H9 (cell line): ENCODE measurements at regions not wholly inside any gene's neighbourhood (a gene's known extent, or its start where the extent isn't known, plus 50 kb on each side); places are given as distances from the start of the nearest gene placed in this dataset.
"Not testable (repeated sequence)": the region's sequence is repeated elsewhere in the genome, so short reads cannot be mapped to it uniquely, and the experiment has no call there.

Experiments used
- DNase-seq: peaks from one replicate; pipeline ENCODE4 v3.0.0-alpha.2; 2017
- H2AFZ ChIP-seq: one replicate; pipeline ENCODE4 v1.6.1; 2013; ENCODE audit warnings: mild to moderate bottlenecking, low read length, control low read depth, moderate library complexity
- H2AK5ac ChIP-seq: 2 replicates; pipeline ENCODE4 v1.6.1; 2013; ENCODE audit warnings: low read length, control low read depth, mixed read lengths; ENCODE audit not compliant: insufficient read length
- H2BK120ac ChIP-seq: one replicate; pipeline ENCODE4 v1.6.1; 2013; ENCODE audit warnings: low read depth, mild to moderate bottlenecking, low read length, control low read depth, inconsistent platforms; ENCODE audit not compliant: poor library complexity, severe bottlenecking
- H2BK12ac ChIP-seq: 2 replicates; pipeline ENCODE4 v1.6.1; 2013; ENCODE audit warnings: low read length, control low read depth, mixed read lengths, low read depth; ENCODE audit not compliant: insufficient read length
- H2BK15ac ChIP-seq: 2 replicates; pipeline ENCODE4 v1.6.1; 2013; ENCODE audit warnings: low read depth, low read length, control low read depth
- H2BK20ac ChIP-seq: one replicate; pipeline ENCODE4 v1.6.1; 2013; ENCODE audit warnings: low read depth, mild to moderate bottlenecking, low read length, control low read depth, inconsistent platforms; ENCODE audit not compliant: poor library complexity, severe bottlenecking
- H2BK5ac ChIP-seq: 2 replicates; pipeline ENCODE4 v1.6.1; 2013; ENCODE audit warnings: low read length, control low read depth, mixed read lengths; ENCODE audit not compliant: insufficient read length
- H3K14ac ChIP-seq: 2 replicates; pipeline ENCODE4 v1.6.1; 2013; ENCODE audit warnings: low read length, control low read depth; ENCODE audit not compliant: insufficient read depth
- H3K18ac ChIP-seq: 2 replicates; pipeline ENCODE4 v1.6.1; 2013; ENCODE audit warnings: low read depth, mild to moderate bottlenecking, mixed read lengths, low read length, control low read depth; ENCODE audit not compliant: insufficient read length
- H3K23ac ChIP-seq: 2 replicates; pipeline ENCODE4 v1.6.1; 2013; ENCODE audit warnings: low read length, control low read depth, mixed read lengths, low read depth; ENCODE audit not compliant: insufficient read length
- H3K23me2 ChIP-seq: 2 replicates; pipeline ENCODE4 v1.6.1; 2013; ENCODE audit warnings: low read depth, mild to moderate bottlenecking, mixed read lengths, low read length, control low read depth; ENCODE audit not compliant: insufficient read length, poor library complexity, severe bottlenecking
- H3K27ac ChIP-seq: 2 replicates; pipeline ENCODE4 v1.5.1; 2013; ENCODE audit warnings: low read length, control low read depth, mixed read lengths, low read depth; ENCODE audit not compliant: insufficient read length
- H3K27me3 ChIP-seq: 2 replicates; pipeline ENCODE4 v1.6.1; 2013; ENCODE audit warnings: low read length, control low read depth, inconsistent platforms; ENCODE audit not compliant: insufficient read depth
- H3K4ac ChIP-seq: 2 replicates; pipeline ENCODE4 v1.6.1; 2013; ENCODE audit warnings: low read depth, mild to moderate bottlenecking, control low read depth, inconsistent platforms, low read length, moderate library complexity
- H3K4me1 ChIP-seq: 2 replicates; pipeline ENCODE4 v1.6.1; 2013; ENCODE audit warnings: low read length, control low read depth, inconsistent platforms; ENCODE audit not compliant: insufficient read depth
- H3K4me2 ChIP-seq: 2 replicates; pipeline ENCODE4 v1.6.1; 2013; ENCODE audit warnings: low read length, control low read depth, mixed read lengths; ENCODE audit not compliant: insufficient read length, insufficient read depth
- H3K56ac ChIP-seq: 2 replicates; pipeline ENCODE4 v1.6.1; 2013; ENCODE audit warnings: low read depth, mild to moderate bottlenecking, mixed read lengths, low read length, control low read depth; ENCODE audit not compliant: insufficient read length
- H3K79me1 ChIP-seq: 2 replicates; pipeline ENCODE4 v1.6.1; 2013; ENCODE audit warnings: low read depth, mild to moderate bottlenecking, moderate library complexity, low read length, control low read depth, inconsistent platforms; ENCODE audit not compliant: insufficient read depth, poor library complexity, severe bottlenecking
- H3K79me2 ChIP-seq: 2 replicates; pipeline ENCODE4 v1.6.1; 2013; ENCODE audit warnings: low read length, control low read depth, inconsistent platforms; ENCODE audit not compliant: insufficient read depth
- H3K9ac ChIP-seq: 2 replicates; pipeline ENCODE4 v1.6.1; 2013; ENCODE audit warnings: low read length, control low read depth, mixed read lengths; ENCODE audit not compliant: insufficient read length; ENCODE audit errors: extremely low read depth
- H3K9me3 ChIP-seq: one replicate; pipeline ENCODE4 v1.6.1; 2013; ENCODE audit warnings: low read depth, low read length, inconsistent platforms; ENCODE audit not compliant: control insufficient read depth
- H3T11ph ChIP-seq: one replicate; pipeline ENCODE4 v1.6.1; 2013; ENCODE audit warnings: mild to moderate bottlenecking, low read length, control low read depth, inconsistent platforms
- H4K20me1 ChIP-seq: one replicate; pipeline ENCODE4 v1.6.1; 2013; ENCODE audit not compliant: control insufficient read depth, insufficient read length, insufficient read depth
- H4K5ac ChIP-seq: 2 replicates; pipeline ENCODE4 v1.6.1; 2013; ENCODE audit warnings: low read depth, mild to moderate bottlenecking, mixed read lengths, low read length, control low read depth; ENCODE audit not compliant: insufficient read length
- H4K8ac ChIP-seq: replicated peaks from 2 replicates; pipeline ENCODE4 v1.6.1; 2013; ENCODE audit warnings: low read length, control low read depth, mixed read lengths, low read depth; ENCODE audit not compliant: insufficient read length
- H4K91ac ChIP-seq: 2 replicates; pipeline ENCODE4 v1.6.1; 2013; ENCODE audit warnings: low read depth, mild to moderate bottlenecking, moderate library complexity, mixed read lengths, low read length, control low read depth; ENCODE audit not compliant: insufficient read length
- H3K27ac Mint-ChIP-seq, 3 experiments: 2 replicates in 2 of 3; 3 replicates in 1 of 3; pipeline ENCODE4 v1.8.0; 2020 to 2021; ENCODE audit warnings: mixed read lengths in 3 of 3, mild to moderate bottlenecking in 1 of 3, moderate library complexity in 1 of 3
- H3K27me3 Mint-ChIP-seq: 2 replicates; pipeline ENCODE4 v1.8.0; 2021; ENCODE audit warnings: low read depth, mild to moderate bottlenecking, moderate library complexity, mixed read lengths
- H3K36me3 Mint-ChIP-seq, 3 experiments: 2 replicates in 2 of 3; 3 replicates in 1 of 3; pipeline ENCODE4 v1.8.0; 2020 to 2021; ENCODE audit warnings: low read depth in 3 of 3, mixed read lengths in 3 of 3; ENCODE audit not compliant: insufficient read depth in 1 of 3
- H3K4me1 Mint-ChIP-seq, 2 experiments: 2 replicates each; pipeline ENCODE4 v1.8.0; 2020; ENCODE audit warnings: mixed read lengths in 2 of 2
- H3K4me3 Mint-ChIP-seq, 2 experiments: 2 replicates in 1 of 2; 3 replicates in 1 of 2; pipeline ENCODE4 v1.8.0; 2020 to 2021; ENCODE audit warnings: mild to moderate bottlenecking in 2 of 2, mixed read lengths in 2 of 2, moderate library complexity in 1 of 2
- H3K9me3 Mint-ChIP-seq, 2 experiments: 2 replicates in 1 of 2; 3 replicates in 1 of 2; pipeline ENCODE4 v1.8.0; 2020; ENCODE audit warnings: mild to moderate bottlenecking in 2 of 2, mixed read lengths in 2 of 2, moderate library complexity in 1 of 2
- CTCF ChIP-seq: fragments of 200-600 bp; sonication (generic); conservative IDR thresholded peaks from 3 replicates; pipeline ENCODE4 v1.8.0; 2021; ENCODE audit warnings: antibody characterized with exemption, mild to moderate bottlenecking
- WGBS: extraction: QIAGEN DNeasy Blood & Tissue Kit; methylation state at CpG from one replicate; pipeline ENCODE4 v1.1.7; 2013; ENCODE audit warnings: missing lambda C conversion rate, low lambda C conversion rate, mixed read lengths; ENCODE audit not compliant: insufficient read length; ENCODE audit errors: extremely low coverage; 5-methylcytosine and 5-hydroxymethylcytosine counted together

- Histone ChIP-seq H3K79me1 (no peaks in the 10 kb centered on the region), H3T11ph (no peak overlapping the region), H3K9ac (no peak overlapping the region), H3K4ac (no peak overlapping the region), H3K18ac (no peak overlapping the region), H3K4me1 (no peaks in the 10 kb centered on the region), H2AK5ac (no peak overlapping the region), H2AFZ (no peak overlapping the region), H3K23ac (no peak overlapping the region), H3K27ac (no peak overlapping the region), H3K9me3 (peaks cover under 1% of the 10 kb centered on the region), H4K91ac (no peak overlapping the region), H4K8ac (no peak overlapping the region), H3K14ac (no peak overlapping the region), H3K56ac (no peak overlapping the region), H3K23me2 (no peaks in the 10 kb centered on the region), H3K79me2 (no peaks in the 10 kb centered on the region), H2BK15ac (no peak overlapping the region), H4K5ac (no peak overlapping the region), H2BK120ac (no peak overlapping the region), H2BK5ac (no peak overlapping the region), H2BK12ac (no peak overlapping the region), H3K27me3 (no peaks in the 10 kb centered on the region), H2BK20ac (no peak overlapping the region), H4K20me1 (no peaks in the 10 kb centered on the region), H3K4me2 (no peak overlapping the region)
- DNase-seq, result no peak
- Mint-ChIP-seq H3K27ac (no peak overlapping the region), H3K36me3 (peaks cover 4 to 15% (median 6%) of the 10 kb centered on the region in 3 experiments), H3K4me1 (no peaks in the 10 kb centered on the region), H3K4me3 (no peak overlapping the region), H3K27me3 (no peaks in the 10 kb centered on the region), H3K9me3 (peaks cover 15% of the 10 kb centered on the region in 2 experiments)
- no CpG with 5 or more reads among the region's 1 CpG for WGBS
- TF ChIP-seq CTCF, result no peak
Measured at GRCh38 chr4:107333518-107333917, 297.4 kb upstream of the DKK2 start.

GRCh38 chr4:107332656-107333055, 296.5 kb upstream of the DKK2 start:
- Mint-ChIP-seq H3K9me3 (peaks cover 23 to 24% of the 10 kb centered on the region in 2 experiments), H3K36me3 (peaks cover 13 to 24% (median 15%) of the 10 kb centered on the region in 3 experiments)
- not testable (repeated sequence) for H3K23ac ChIP-seq, H2AFZ ChIP-seq, H4K5ac ChIP-seq, H3K27me3 ChIP-seq, H4K8ac ChIP-seq, H3K27ac Mint-ChIP-seq, H3T11ph ChIP-seq, H3K4me3 Mint-ChIP-seq, H3K9ac ChIP-seq, H3K4me1 Mint-ChIP-seq, H3K14ac ChIP-seq, H4K20me1 ChIP-seq, H3K4me2 ChIP-seq, H3K4ac ChIP-seq, H4K91ac ChIP-seq, H2BK5ac ChIP-seq, H2AK5ac ChIP-seq, H3K4me1 ChIP-seq, H2BK12ac ChIP-seq, H2BK15ac ChIP-seq, H3K56ac ChIP-seq, DNase-seq, H3K27ac ChIP-seq, H3K23me2 ChIP-seq, H2BK20ac ChIP-seq, H3K9me3 ChIP-seq, H3K27me3 Mint-ChIP-seq, H3K79me2 ChIP-seq, H3K18ac ChIP-seq, H3K79me1 ChIP-seq, H2BK120ac ChIP-seq
- no CpG with 5 or more reads among the region's 1 CpG for WGBS
